K562 (cell line): ENCODE measurements at regions not wholly inside any gene's neighbourhood (a gene's known extent, or its start where the extent isn't known, plus 50 kb on each side); places are given as distances from the start of the nearest gene placed in this dataset.

Source experiments
- ATF3 ChIP-seq, 2 experiments: fragments of 450-650 bp in 1 of 2; sonication (generic) in 1 of 2; formaldehyde crosslinking in 1 of 2; IDR thresholded peaks in 1 of 2; conservative IDR thresholded peaks in 1 of 2; 2 replicates each; pipeline versions ENCODE4 v1.6.1 to v1.8.1; 2016 to 2023; ENCODE audit warnings: mild to moderate bottlenecking in 2 of 2, moderate library complexity in 2 of 2, inconsistent platforms in 1 of 2, missing genetic modification reagents in 1 of 2
- BRD9 ChIP-seq: fragments of 450-650 bp; IDR thresholded peaks from 2 replicates; pipeline ENCODE4 v1.6.1; 2018; ENCODE audit warnings: low read depth; ENCODE audit not compliant: partially characterized antibody
- SAFB ChIP-seq: fragments of 200-400 bp; formaldehyde crosslinking; IDR thresholded peaks from 2 replicates; pipeline ENCODE4 v1.6.1; 2017; ENCODE audit warnings: low read depth, low read length, borderline replicate concordance
- ZNF407 ChIP-seq: fragments of 450-650 bp; IDR thresholded peaks from 2 replicates; pipeline ENCODE4 v1.6.1; 2016; ENCODE audit warnings: low read depth
- ZNF436 ChIP-seq: fragments of 250-450, 450-650 bp; sonication (Bioruptor Pico); formaldehyde crosslinking; IDR thresholded peaks from 2 replicates; pipeline ENCODE4 v1.7.0; 2020; ENCODE audit warnings: mild to moderate bottlenecking

DNA sequence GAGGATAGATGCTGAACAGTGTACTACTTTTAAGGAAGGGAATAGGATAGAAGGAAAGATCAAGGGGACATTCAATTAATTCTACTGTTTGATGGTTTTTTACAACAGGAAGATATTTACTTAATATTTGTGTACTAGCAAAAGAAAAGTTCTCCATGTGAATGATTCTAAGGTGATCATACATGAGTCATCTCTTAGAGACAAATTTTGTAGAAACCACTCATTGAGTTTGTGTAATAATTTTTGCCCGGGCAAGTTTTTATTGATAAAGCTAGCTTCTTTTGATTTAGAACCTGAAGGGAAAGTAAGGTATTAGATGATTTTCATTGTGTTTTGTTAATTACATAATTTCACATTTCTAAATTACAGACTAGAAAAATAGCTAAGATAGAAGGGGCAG lies 172.8 kb upstream of the PSMD7 start (continued):
- no peak for TF ChIP-seq ZNF407
- TF ChIP-seq ZNF436 (CRISPR knock-in tag): no peak
- TF ChIP-seq BRD9: no peak
- TF ChIP-seq SAFB: no peak
- TF ChIP-seq ATF3 (IDR thresholded peaks at IDR 0.05): no peak
- no peak for TF ChIP-seq ATF3 (CRISPR knock-in tag; conservative IDR thresholded peaks at IDR 0.05)
